Lower leg skin (tissue), 4 donors: ENCODE measurements at regions not wholly inside any gene's neighbourhood (a gene's known extent, or its start where the extent isn't known, plus 50 kb on each side); places are given as distances from the start of the nearest gene placed in this dataset.
A peak's percentile ranks its signal among the peaks of the same experiment; 100 is the strongest.

Experiments used
- DNase-seq, 2 donors: peaks; one replicate each; pipeline ENCODE4 v3.0.0-alpha.2; 2019; ENCODE audit warnings: low spot score in 2 of 2
- H3K4me3 ChIP-seq: fragments of 200-600 bp; sonication (generic); 2 replicates; pipeline ENCODE4 v1.5.1; 2017; ENCODE audit warnings: mild to moderate bottlenecking, low read depth; ENCODE audit not compliant: poor library complexity, severe bottlenecking
- CTCF ChIP-seq, 3 donors: fragments of 450-650 bp; IDR thresholded peaks; one replicate each; pipeline ENCODE4 v1.5.1; 2016; ENCODE audit warnings: antibody characterized with exemption in 3 of 3, mild to moderate bottlenecking in 3 of 3, moderate library complexity in 2 of 3
- POLR2A ChIP-seq, 2 donors: fragments of 450-650 bp; IDR thresholded peaks; one replicate each; pipeline ENCODE4 v1.6.1; 2016 to 2017; ENCODE audit warnings: antibody characterized with exemption in 2 of 2, mild to moderate bottlenecking in 1 of 2, moderate library complexity in 1 of 2
- WGBS, 2 donors: methylation state at CpG; one replicate each; pipeline ENCODE4 v1.1.5; 2018; 5-methylcytosine and 5-hydroxymethylcytosine counted together
- intact Hi-C: fragments of 100-400 bp; cut with DNase I; formaldehyde crosslinking; loops from one replicate; pipeline ENCODE4 v1.15.0; 2023; ENCODE audit warnings: low total_unique reads

DNA sequence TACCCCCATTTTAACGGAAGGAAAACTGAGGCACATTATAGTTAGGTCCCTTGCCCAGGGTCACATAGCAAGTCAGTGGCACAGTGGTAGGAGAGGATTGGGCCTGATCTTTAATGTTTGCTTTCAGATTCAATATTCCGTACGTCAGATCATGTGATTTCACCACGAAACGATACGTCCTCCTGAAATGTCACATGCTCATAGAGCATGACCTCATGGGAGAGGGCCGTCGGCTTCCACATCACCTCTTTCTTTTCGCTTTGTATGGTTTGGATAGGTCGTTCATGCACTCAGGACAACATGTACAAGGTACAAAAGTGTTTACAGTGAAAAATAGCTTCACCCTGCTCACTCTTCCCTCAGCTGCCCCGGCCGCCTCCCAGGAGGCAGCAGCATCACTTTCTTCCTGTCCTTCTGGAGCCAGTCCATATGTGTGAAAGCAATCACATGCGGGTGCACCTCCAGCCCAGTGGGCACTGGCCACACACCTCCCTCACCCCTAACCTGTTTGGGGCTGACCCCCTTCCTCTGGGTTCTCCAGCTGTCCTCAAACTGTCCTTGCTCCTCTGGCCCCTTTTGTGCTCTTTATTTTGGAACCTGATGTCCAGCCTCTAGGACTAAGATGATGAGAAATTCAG, 199.9 kb downstream of the FOXL1 start:
- intact Hi-C loops, result no loop called here
- 70 to 71% methylated on average over 13 of the region's 13 CpGs for WGBS, 2 donors

DNA sequence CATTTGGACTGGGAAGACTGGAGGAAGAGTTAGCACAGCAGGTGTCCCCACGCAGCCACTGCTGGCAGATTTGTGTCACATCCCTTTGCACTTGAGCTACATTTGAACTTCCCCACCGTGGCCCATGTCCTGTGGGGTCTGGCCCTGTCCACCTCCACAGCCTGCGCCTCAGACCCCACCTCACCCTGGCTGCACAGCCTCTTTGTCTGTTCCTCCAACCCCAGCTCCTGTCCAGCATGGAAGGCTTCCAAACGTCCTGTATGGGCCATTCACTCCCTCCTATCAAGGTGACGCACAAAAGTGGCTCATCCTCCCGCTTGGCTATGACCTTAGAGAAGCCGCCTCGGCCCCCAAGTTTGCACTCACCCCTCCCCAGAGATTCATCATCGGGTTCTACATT, 200.6 kb downstream of the FOXL1 start:
- 75 to 76% methylated on average over 9 of the region's 9 CpGs for WGBS, 2 donors
- no peak overlapping the region for H3K4me3 ChIP-seq
- peak in 1 of 2 donors; percentile 59 for DNase-seq
- intact Hi-C loops, result no loop called here
- TF ChIP-seq CTCF (IDR thresholded peaks at IDR 0.05), result no peak
- TF ChIP-seq POLR2A (IDR thresholded peaks at IDR 0.05), result no peak

More for the DNA sequence above, 199.9 kb downstream of the FOXL1 start:
- H3K4me3 ChIP-seq, result no peak overlapping the region
- peak in 1 of 2 donors; percentile 74 for DNase-seq
- TF ChIP-seq POLR2A (IDR thresholded peaks at IDR 0.05) (no peak), CTCF (IDR thresholded peaks at IDR 0.05) (no peak)

GRCh38 chr16:86781046-86781445, 202.7 kb downstream of the FOXL1 start:
- WGBS, 2 donors, result 78 to 92% methylated on average over 11 of the region's 11 CpGs
- H3K4me3 ChIP-seq, result no peak overlapping the region
- intact Hi-C loops, result no loop called here
- no peak for TF ChIP-seq POLR2A (IDR thresholded peaks at IDR 0.05)
- TF ChIP-seq CTCF (IDR thresholded peaks at IDR 0.05), result no peak
- DNase-seq, result peak in 1 of 2 donors; percentile 70

GRCh38 chr16:86783636-86784626, 205.6 kb downstream of the FOXL1 start:
- DNase-seq, result peak in 1 of 2 donors; percentile 34
- intact Hi-C loops, result no loop called here
- H3K4me3 ChIP-seq, result no peak overlapping the region
- TF ChIP-seq CTCF (IDR thresholded peaks at IDR 0.05), result no peak
- no peak for TF ChIP-seq POLR2A (IDR thresholded peaks at IDR 0.05)
- 41 to 44% methylated on average over 23 of the region's 23 CpGs for WGBS, 2 donors

DNA sequence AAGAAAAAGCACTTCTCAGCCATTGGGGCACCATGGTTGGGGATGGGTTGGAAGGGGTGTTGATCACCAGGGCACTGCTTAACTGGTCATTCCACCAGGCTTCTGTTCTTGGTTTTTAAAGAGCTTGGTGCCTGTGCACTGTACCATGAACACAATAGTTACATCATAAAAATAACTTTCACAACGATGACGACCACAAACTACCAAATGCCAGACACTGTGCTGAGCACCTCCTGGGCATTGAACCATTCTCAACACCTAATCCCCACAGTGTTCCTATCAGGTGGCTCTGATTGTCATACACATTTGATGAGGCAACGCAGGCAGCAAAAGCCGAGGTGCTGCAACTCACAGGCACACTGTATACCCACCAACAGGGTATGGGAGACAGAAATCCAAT, 208.0 kb downstream of the FOXL1 start:
- TF ChIP-seq CTCF (IDR thresholded peaks at IDR 0.05), result no peak
- TF ChIP-seq POLR2A (IDR thresholded peaks at IDR 0.05), result no peak
- intact Hi-C loops, result no loop called here
- no peak overlapping the region for H3K4me3 ChIP-seq
- 85 to 92% methylated on average over 4 of the region's 4 CpGs for WGBS, 2 donors
- DNase-seq, result no peak
